Smooth muscle cell (in vitro differentiated cells): ENCODE measurements at regions not wholly inside any gene's neighbourhood (a gene's known extent, or its start where the extent isn't known, plus 50 kb on each side); places are given as distances from the start of the nearest gene placed in this dataset.
"Not testable (repeated sequence)": the region's sequence is repeated elsewhere in the genome, so short reads cannot be mapped to it uniquely, and the experiment has no call there.

Source experiments
- DNase-seq: peaks from one replicate; lab custom pipeline; 2025; ENCODE audit not compliant: unreplicated experiment; lab: John Stamatoyannopoulos, UW
- H2AFZ ChIP-seq: fragments of 200-600 bp; sonication (generic); 2 replicates; pipeline ENCODE4 v1.6.0; 2016; ENCODE audit warnings: antibody characterized with exemption, low read depth, mild to moderate bottlenecking
- H3F3A ChIP-seq: fragments of 200-600 bp; sonication (generic); 2 replicates; pipeline ENCODE4 v1.6.0; 2017; ENCODE audit warnings: antibody characterized with exemption, low read depth
- H3K27ac ChIP-seq: fragments of 200-600 bp; sonication (generic); 2 replicates; pipeline ENCODE4 v1.5.1; 2016; ENCODE audit warnings: low read depth, mild to moderate bottlenecking
- H3K27me3 ChIP-seq: fragments of 200-600 bp; sonication (generic); 2 replicates; pipeline ENCODE4 v1.6.1; 2016; ENCODE audit warnings: low read depth, mild to moderate bottlenecking
- H3K36me3 ChIP-seq: fragments of 200-600 bp; sonication (generic); 2 replicates; pipeline ENCODE4 v1.5.1; 2016; ENCODE audit warnings: low read depth
- H3K4me1 ChIP-seq: fragments of 200-600 bp; sonication (generic); 2 replicates; pipeline ENCODE4 v1.5.1; 2016; ENCODE audit warnings: low read depth
- H3K4me2 ChIP-seq: fragments of 200-600 bp; sonication (generic); 2 replicates; pipeline ENCODE4 v1.6.0; 2016; ENCODE audit warnings: mild to moderate bottlenecking
- H3K4me3 ChIP-seq: fragments of 200-600 bp; sonication (generic); 2 replicates; pipeline ENCODE4 v1.5.1; 2016; ENCODE audit warnings: mild to moderate bottlenecking
- H3K79me2 ChIP-seq: fragments of 200-600 bp; sonication (generic); 2 replicates; pipeline ENCODE4 v1.6.0; 2016; ENCODE audit warnings: low read depth, mild to moderate bottlenecking
- H3K9ac ChIP-seq: fragments of 200-600 bp; sonication (generic); 2 replicates; pipeline ENCODE4 v1.6.0; 2016; ENCODE audit warnings: low read depth
- H3K9me3 ChIP-seq: fragments of 200-600 bp; sonication (generic); replicated peaks from 2 replicates; pipeline ENCODE4 v1.5.1; 2016; ENCODE audit warnings: low read depth
- H4K20me1 ChIP-seq: fragments of 200-600 bp; sonication (generic); 2 replicates; pipeline ENCODE4 v1.6.0; 2016; ENCODE audit warnings: low read depth
- WGBS: methylation state at CpG from one replicate; pipeline ENCODE4 v1.1.7; 2016; ENCODE audit warnings: low lambda C conversion rate; 5-methylcytosine and 5-hydroxymethylcytosine counted together
- TF ChIP-seq, protein P1 (sequence below): fragments of 200-600 bp; sonication (generic); IDR thresholded peaks from 2 replicates; pipeline ENCODE4 v1.5.1; 2017; ENCODE audit warnings: borderline replicate concordance, mild to moderate bottlenecking, antibody characterized with exemption; ENCODE audit not compliant: insufficient read depth, poor library complexity, severe bottlenecking

- H3K9ac ChIP-seq = no peak overlapping the region
- H3K9me3 ChIP-seq = no peaks in the 10 kb centered on the region
- 92% methylated on average over 3 of the region's 3 CpGs for WGBS
- H4K20me1 ChIP-seq = no peaks in the 10 kb centered on the region
- H2AFZ ChIP-seq = no peak overlapping the region
- no peak overlapping the region for H3K4me2 ChIP-seq
- no peak for DNase-seq
- TF ChIP-seq, protein P1, sequence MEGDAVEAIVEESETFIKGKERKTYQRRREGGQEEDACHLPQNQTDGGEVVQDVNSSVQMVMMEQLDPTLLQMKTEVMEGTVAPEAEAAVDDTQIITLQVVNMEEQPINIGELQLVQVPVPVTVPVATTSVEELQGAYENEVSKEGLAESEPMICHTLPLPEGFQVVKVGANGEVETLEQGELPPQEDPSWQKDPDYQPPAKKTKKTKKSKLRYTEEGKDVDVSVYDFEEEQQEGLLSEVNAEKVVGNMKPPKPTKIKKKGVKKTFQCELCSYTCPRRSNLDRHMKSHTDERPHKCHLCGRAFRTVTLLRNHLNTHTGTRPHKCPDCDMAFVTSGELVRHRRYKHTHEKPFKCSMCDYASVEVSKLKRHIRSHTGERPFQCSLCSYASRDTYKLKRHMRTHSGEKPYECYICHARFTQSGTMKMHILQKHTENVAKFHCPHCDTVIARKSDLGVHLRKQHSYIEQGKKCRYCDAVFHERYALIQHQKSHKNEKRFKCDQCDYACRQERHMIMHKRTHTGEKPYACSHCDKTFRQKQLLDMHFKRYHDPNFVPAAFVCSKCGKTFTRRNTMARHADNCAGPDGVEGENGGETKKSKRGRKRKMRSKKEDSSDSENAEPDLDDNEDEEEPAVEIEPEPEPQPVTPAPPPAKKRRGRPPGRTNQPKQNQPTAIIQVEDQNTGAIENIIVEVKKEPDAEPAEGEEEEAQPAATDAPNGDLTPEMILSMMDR = no peak
- H3K4me1 ChIP-seq = no peaks in the 10 kb centered on the region
- H3K79me2 ChIP-seq = no peaks in the 10 kb centered on the region
- H3K36me3 ChIP-seq = no peaks in the 10 kb centered on the region
- no peak overlapping the region for H3K4me3 ChIP-seq
- H3F3A ChIP-seq = no peaks in the 10 kb centered on the region
- no peaks in the 10 kb centered on the region for H3K27me3 ChIP-seq
- no peak overlapping the region for H3K27ac ChIP-seq
Measured at GRCh38 chr2:153661801-153662200, 183.2 kb upstream of the RPRM start.

- TF ChIP-seq, protein P1 = no peak
Measured at GRCh38 chr2:153663371-153663770, 184.8 kb upstream of the RPRM start.

GRCh38 chr2:153664009-153664408 is 185.4 kb upstream of the RPRM start:
- H3K79me2 ChIP-seq, H3K4me3 ChIP-seq, H3K27me3 ChIP-seq, H3F3A ChIP-seq, H3K9ac ChIP-seq, H2AFZ ChIP-seq, DNase-seq, H3K4me2 ChIP-seq, H3K9me3 ChIP-seq, H4K20me1 ChIP-seq, H3K4me1 ChIP-seq, H3K27ac ChIP-seq, H3K36me3 ChIP-seq: not testable (repeated sequence)
- WGBS = 64% methylated on average over 5 of the region's 5 CpGs

More at GRCh38 chr2:153663371-153663770, 184.8 kb upstream of the RPRM start:
- no peaks in the 10 kb centered on the region for H3K27me3 ChIP-seq
- no peak overlapping the region for H2AFZ ChIP-seq
- no peak overlapping the region for H3K9ac ChIP-seq
- 73% methylated on average over 2 of the region's 2 CpGs for WGBS
- H3K36me3 ChIP-seq = no peaks in the 10 kb centered on the region
- H3K79me2 ChIP-seq = no peaks in the 10 kb centered on the region
- no peak for DNase-seq
- H4K20me1 ChIP-seq = no peaks in the 10 kb centered on the region
- no peaks in the 10 kb centered on the region for H3K4me1 ChIP-seq
- H3F3A ChIP-seq = no peaks in the 10 kb centered on the region
- no peaks in the 10 kb centered on the region for H3K9me3 ChIP-seq
- no peak overlapping the region for H3K4me2 ChIP-seq
- no peak overlapping the region for H3K27ac ChIP-seq
- H3K4me3 ChIP-seq = no peak overlapping the region

DNA sequence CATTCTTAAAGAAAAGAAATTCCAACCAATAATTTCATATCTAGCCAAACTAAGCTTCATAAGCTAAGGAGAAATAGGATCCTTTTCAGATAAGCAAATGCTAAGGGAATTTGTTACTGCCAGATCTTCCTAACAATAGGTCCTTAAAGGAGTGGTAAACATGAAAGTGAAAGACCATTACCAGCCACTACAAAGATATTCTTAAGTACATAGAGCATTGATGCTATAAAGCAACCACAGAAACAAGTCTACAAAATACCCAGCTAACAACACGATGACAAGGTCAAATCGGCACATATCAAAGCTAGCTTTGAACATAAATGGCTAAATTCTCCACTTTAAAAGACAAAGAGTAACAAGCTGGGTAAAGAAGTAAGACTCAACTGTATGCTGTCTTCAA is 188.9 kb upstream of the RPRM start:
- Histone ChIP-seq H3K9ac (no peak overlapping the region), H3F3A (no peaks in the 10 kb centered on the region), H3K4me3 (no peak overlapping the region), H2AFZ (no peak overlapping the region), H3K79me2 (no peaks in the 10 kb centered on the region), H4K20me1 (no peaks in the 10 kb centered on the region), H3K4me1 (no peaks in the 10 kb centered on the region), H3K27me3 (no peaks in the 10 kb centered on the region), H3K27ac (no peak overlapping the region), H3K9me3 (no peaks in the 10 kb centered on the region), H3K4me2 (no peak overlapping the region), H3K36me3 (no peaks in the 10 kb centered on the region)
- DNase-seq = no peak
- 93% methylated on average over 2 of the region's 2 CpGs for WGBS
- TF ChIP-seq, protein P1 = no peak
